Panc1 (cell line): ENCODE measurements at regions not wholly inside any gene's neighbourhood (a gene's known extent, or its start where the extent isn't known, plus 50 kb on each side); places are given as distances from the start of the nearest gene placed in this dataset.

Source experiments
- ATAC-seq: fragments of 200-7000 bp; cut with Tn5 transposase; 2 replicates; pipeline ENCODE4 v1.9.1; 2020; ENCODE audit warnings: mild to moderate bottlenecking, moderate library complexity
- BruUV-seq: library from RNA; stranded (reverse); fragments of 400-500 nt; replicated peaks from 2 replicates; lab custom pipeline; 2021; lab: Mats Ljungman, UMichigan
- CTCF ChIA-PET: fragments of 300-600 bp; sonication (Branson Sonifier 250); formaldehyde crosslinking; loops from one replicate; lab custom pipeline; 2022; ENCODE audit warnings: antibody characterized with exemption; lab: Charles Lee
- POLR2A ChIA-PET: fragments of 300-600 bp; sonication (Branson Sonifier 250); formaldehyde crosslinking; loops from one replicate; lab custom pipeline; 2022; ENCODE audit warnings: antibody characterized with exemption; lab: Charles Lee
- DNase-seq: peaks from one replicate; pipeline ENCODE4 v3.0.0-alpha.2; 2010; ENCODE audit warnings: low read depth, low spot score
- H3K27ac ChIP-seq: 2 replicates; pipeline ENCODE4 v1.5.1; 2011; ENCODE audit warnings: mild to moderate bottlenecking, low read length, inconsistent platforms
- H3K27me3 ChIP-seq: fragments of 200-500 bp; sonication (Bioruptor generic); 2 replicates; pipeline ENCODE4 v1.6.0; 2014; ENCODE audit warnings: low read length, inconsistent platforms; ENCODE audit not compliant: control insufficient read depth, insufficient read depth
- H3K36me3 ChIP-seq: fragments of 200-500 bp; sonication (Bioruptor generic); 2 replicates; pipeline ENCODE4 v1.5.1; 2014; ENCODE audit warnings: inconsistent platforms, mild to moderate bottlenecking, low read length, moderate library complexity; ENCODE audit not compliant: control insufficient read depth, insufficient read depth
- H3K4me1 ChIP-seq: 2 replicates; pipeline ENCODE4 v1.5.1; 2011; ENCODE audit warnings: inconsistent platforms, mild to moderate bottlenecking, low read length, moderate library complexity; ENCODE audit not compliant: control insufficient read depth, insufficient read depth
- H3K4me3 ChIP-seq, 2 experiments: 2 replicates each; pipeline ENCODE4 v1.5.1; 2011 to 2012; ENCODE audit warnings: low read depth in 2 of 2, low read length in 2 of 2, mild to moderate bottlenecking in 2 of 2, inconsistent platforms in 1 of 2, moderate library complexity in 1 of 2
- H3K9me3 ChIP-seq: fragments of 200-500 bp; sonication (Bioruptor generic); 2 replicates; pipeline ENCODE4 v1.5.1; 2014; ENCODE audit warnings: low read depth, mild to moderate bottlenecking, inconsistent platforms, low read length, moderate library complexity; ENCODE audit not compliant: control insufficient read depth, insufficient read depth
- POLR2AphosphoS5 ChIP-seq: IDR thresholded peaks from 2 replicates; pipeline ENCODE4 v1.6.1; 2012; ENCODE audit warnings: mild to moderate bottlenecking, low read depth, low read length, moderate library complexity
- SIN3A ChIP-seq: IDR thresholded peaks from 2 replicates; pipeline ENCODE4 v1.6.1; 2012; ENCODE audit warnings: low read depth, mild to moderate bottlenecking, low read length, moderate library complexity, borderline replicate concordance; ENCODE audit not compliant: insufficient read depth
- TCF7L2 ChIP-seq: IDR thresholded peaks from 2 replicates; pipeline ENCODE4 v1.6.1; 2011; ENCODE audit warnings: mild to moderate bottlenecking, low read depth, low read length, inconsistent platforms
- in situ Hi-C: cut with HindIII; loops from 2 replicates; pipeline ENCODE4 v1.10.0; 2016; ENCODE audit warnings: low sequenced_read_pairs, low pct_unique_long_range_greater_than_20kb
- intact Hi-C: fragments of 100-400 bp; cut with micrococcal nuclease; formaldehyde crosslinking; loops from one replicate; pipeline ENCODE4 v1.10.0; 2022; ENCODE audit not compliant: unreplicated experiment
- TF ChIP-seq, protein P1 (sequence below): fragments of 450-650 bp; IDR thresholded peaks from 2 replicates; pipeline ENCODE4 v1.5.1; 2017; ENCODE audit warnings: mild to moderate bottlenecking
- TF ChIP-seq, protein P2 (sequence below), 2 experiments: IDR thresholded peaks; 2 replicates each; pipeline ENCODE4 v1.6.1; 2011 to 2012; ENCODE audit warnings: low read depth in 2 of 2, control low read depth in 1 of 2, low read length in 1 of 2, mild to moderate bottlenecking in 1 of 2, moderate library complexity in 1 of 2; ENCODE audit not compliant: insufficient read depth in 1 of 2

DNA sequence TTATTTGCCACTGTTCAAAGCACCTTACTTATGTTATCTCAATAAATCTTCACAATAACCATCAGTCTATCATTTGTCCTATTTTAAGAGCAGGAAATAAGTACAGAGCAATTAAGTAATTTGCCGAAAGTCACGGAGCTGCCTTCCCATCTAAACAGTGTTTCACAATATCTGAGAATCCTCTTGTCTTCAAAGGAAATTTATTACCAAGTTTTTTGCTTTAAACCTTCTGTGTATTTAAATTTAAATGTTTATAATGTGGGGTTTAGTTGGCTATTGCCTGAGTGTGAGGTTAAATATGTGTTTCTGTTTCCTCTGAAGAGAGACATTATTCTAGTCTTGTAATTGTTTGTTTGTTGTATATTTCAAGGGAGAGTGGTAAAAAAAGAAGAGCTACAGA, 633.1 kb downstream of the EFNB2 start:
- no peaks in the 10 kb centered on the region for H3K9me3 ChIP-seq
- TF ChIP-seq SIN3A (no peak), TCF7L2 (no peak), POLR2AphosphoS5 (no peak)
- TF ChIP-seq, protein P1, sequence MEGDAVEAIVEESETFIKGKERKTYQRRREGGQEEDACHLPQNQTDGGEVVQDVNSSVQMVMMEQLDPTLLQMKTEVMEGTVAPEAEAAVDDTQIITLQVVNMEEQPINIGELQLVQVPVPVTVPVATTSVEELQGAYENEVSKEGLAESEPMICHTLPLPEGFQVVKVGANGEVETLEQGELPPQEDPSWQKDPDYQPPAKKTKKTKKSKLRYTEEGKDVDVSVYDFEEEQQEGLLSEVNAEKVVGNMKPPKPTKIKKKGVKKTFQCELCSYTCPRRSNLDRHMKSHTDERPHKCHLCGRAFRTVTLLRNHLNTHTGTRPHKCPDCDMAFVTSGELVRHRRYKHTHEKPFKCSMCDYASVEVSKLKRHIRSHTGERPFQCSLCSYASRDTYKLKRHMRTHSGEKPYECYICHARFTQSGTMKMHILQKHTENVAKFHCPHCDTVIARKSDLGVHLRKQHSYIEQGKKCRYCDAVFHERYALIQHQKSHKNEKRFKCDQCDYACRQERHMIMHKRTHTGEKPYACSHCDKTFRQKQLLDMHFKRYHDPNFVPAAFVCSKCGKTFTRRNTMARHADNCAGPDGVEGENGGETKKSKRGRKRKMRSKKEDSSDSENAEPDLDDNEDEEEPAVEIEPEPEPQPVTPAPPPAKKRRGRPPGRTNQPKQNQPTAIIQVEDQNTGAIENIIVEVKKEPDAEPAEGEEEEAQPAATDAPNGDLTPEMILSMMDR = no peak
- TF ChIP-seq, protein P2, sequence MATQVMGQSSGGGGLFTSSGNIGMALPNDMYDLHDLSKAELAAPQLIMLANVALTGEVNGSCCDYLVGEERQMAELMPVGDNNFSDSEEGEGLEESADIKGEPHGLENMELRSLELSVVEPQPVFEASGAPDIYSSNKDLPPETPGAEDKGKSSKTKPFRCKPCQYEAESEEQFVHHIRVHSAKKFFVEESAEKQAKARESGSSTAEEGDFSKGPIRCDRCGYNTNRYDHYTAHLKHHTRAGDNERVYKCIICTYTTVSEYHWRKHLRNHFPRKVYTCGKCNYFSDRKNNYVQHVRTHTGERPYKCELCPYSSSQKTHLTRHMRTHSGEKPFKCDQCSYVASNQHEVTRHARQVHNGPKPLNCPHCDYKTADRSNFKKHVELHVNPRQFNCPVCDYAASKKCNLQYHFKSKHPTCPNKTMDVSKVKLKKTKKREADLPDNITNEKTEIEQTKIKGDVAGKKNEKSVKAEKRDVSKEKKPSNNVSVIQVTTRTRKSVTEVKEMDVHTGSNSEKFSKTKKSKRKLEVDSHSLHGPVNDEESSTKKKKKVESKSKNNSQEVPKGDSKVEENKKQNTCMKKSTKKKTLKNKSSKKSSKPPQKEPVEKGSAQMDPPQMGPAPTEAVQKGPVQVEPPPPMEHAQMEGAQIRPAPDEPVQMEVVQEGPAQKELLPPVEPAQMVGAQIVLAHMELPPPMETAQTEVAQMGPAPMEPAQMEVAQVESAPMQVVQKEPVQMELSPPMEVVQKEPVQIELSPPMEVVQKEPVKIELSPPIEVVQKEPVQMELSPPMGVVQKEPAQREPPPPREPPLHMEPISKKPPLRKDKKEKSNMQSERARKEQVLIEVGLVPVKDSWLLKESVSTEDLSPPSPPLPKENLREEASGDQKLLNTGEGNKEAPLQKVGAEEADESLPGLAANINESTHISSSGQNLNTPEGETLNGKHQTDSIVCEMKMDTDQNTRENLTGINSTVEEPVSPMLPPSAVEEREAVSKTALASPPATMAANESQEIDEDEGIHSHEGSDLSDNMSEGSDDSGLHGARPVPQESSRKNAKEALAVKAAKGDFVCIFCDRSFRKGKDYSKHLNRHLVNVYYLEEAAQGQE (IDR thresholded peaks at IDR 0.05; ENCODE audit: insufficient read depth in 1 of 2, low read depth in 2 of 2, low read length in 1 of 2) = no peak
- BruUV-seq = no TSS peak
- no peaks in the 10 kb centered on the region for H3K4me1 ChIP-seq
- no peak for DNase-seq
- CTCF ChIA-PET = no interaction called here
- intact Hi-C loops (no loop called here), in situ Hi-C loops (no loop called here)
- POLR2A ChIA-PET = no interaction called here
- H3K27me3 ChIP-seq = no peaks in the 10 kb centered on the region
- ATAC-seq = no peak
- H3K27ac ChIP-seq = no peak overlapping the region
- H3K4me3 ChIP-seq = no peak overlapping the region
- H3K36me3 ChIP-seq = no peaks in the 10 kb centered on the region

GRCh38 chr13:105897575-105897974, 637.9 kb downstream of the EFNB2 start:
- Histone ChIP-seq H3K27ac (no peak overlapping the region), H3K9me3 (no peaks in the 10 kb centered on the region), H3K27me3 (no peaks in the 10 kb centered on the region), H3K4me1 (no peaks in the 10 kb centered on the region), H3K4me3 (no peak overlapping the region), H3K36me3 (no peaks in the 10 kb centered on the region)
- intact Hi-C loops = no loop called here
- no peak for DNase-seq
- CTCF ChIA-PET = no interaction called here
- no peak for ATAC-seq
- BruUV-seq = no TSS peak
- POLR2A ChIA-PET = no interaction called here
- TF ChIP-seq SIN3A (no peak), TCF7L2 (no peak), POLR2AphosphoS5 (no peak)
- TF ChIP-seq, protein P1 = no peak
- TF ChIP-seq, protein P2 (IDR thresholded peaks at IDR 0.05; ENCODE audit: insufficient read depth in 1 of 2, low read depth in 2 of 2, low read length in 1 of 2) = no peak
- in situ Hi-C loops = no loop called here
